BLaER1 (cell line): ENCODE measurements at regions not wholly inside any gene's neighbourhood (a gene's known extent, or its start where the extent isn't known, plus 50 kb on each side); places are given as distances from the start of the nearest gene placed in this dataset.

Experiments used
- H3K27ac ChIP-seq: shearing (Covaris generic); formaldehyde crosslinking; 2 replicates; pipeline ENCODE4 v1.8.1; 2022
- H3K27me3 ChIP-seq: shearing (Covaris generic); formaldehyde crosslinking; 2 replicates; pipeline ENCODE4 v1.8.1; 2022
- H3K36me3 ChIP-seq: shearing (Covaris generic); formaldehyde crosslinking; 2 replicates; pipeline ENCODE4 v1.8.1; 2022
- H3K4me1 ChIP-seq: shearing (Covaris generic); formaldehyde crosslinking; 2 replicates; pipeline ENCODE4 v1.8.1; 2022
- H3K4me2 ChIP-seq: shearing (Covaris generic); formaldehyde crosslinking; 2 replicates; pipeline ENCODE4 v1.8.1; 2022
- H3K4me3 ChIP-seq: shearing (Covaris generic); formaldehyde crosslinking; 2 replicates; pipeline ENCODE4 v1.8.1; 2022
- H3K9ac ChIP-seq: shearing (Covaris generic); formaldehyde crosslinking; 2 replicates; pipeline ENCODE4 v1.8.1; 2022
- H3K9me3 ChIP-seq: shearing (Covaris generic); formaldehyde crosslinking; 2 replicates; pipeline ENCODE4 v1.8.1; 2022
- H4K20me1 ChIP-seq: shearing (Covaris generic); formaldehyde crosslinking; 2 replicates; pipeline ENCODE4 v1.8.1; 2022
- Cebpa-rat ChIP-seq: shearing (Covaris generic); IDR thresholded peaks from 2 replicates; pipeline ENCODE4 v1.8.1; 2022

GRCh38 chr9:96136992-96137670 is 164.8 kb downstream of the HSD17B3 start:
- H3K4me2 ChIP-seq = peak overlapping the region; percentile 69
- no peaks in the 10 kb centered on the region for H4K20me1 ChIP-seq
- H3K4me1 ChIP-seq = peaks cover 63% of the 10 kb centered on the region
- H3K4me3 ChIP-seq = peak overlapping the region; percentile 0; the same call in 1 of the 2 replicates
- H3K27ac ChIP-seq = peak overlapping the region; percentile 50
- peak overlapping the region; percentile 59; the same call in 1 of the 2 replicates for H3K9ac ChIP-seq
- no peak for TF ChIP-seq Cebpa-rat
- peaks cover 19% of the 10 kb centered on the region for H3K9me3 ChIP-seq
- H3K27me3 ChIP-seq = no peaks in the 10 kb centered on the region
- no peaks in the 10 kb centered on the region for H3K36me3 ChIP-seq

GRCh38 chr9:96135753-96136290 is 166.2 kb downstream of the HSD17B3 start:
- no peak for TF ChIP-seq Cebpa-rat
- H3K9me3 ChIP-seq = peaks cover 25% of the 10 kb centered on the region
- H3K4me1 ChIP-seq = peaks cover 56% of the 10 kb centered on the region
- H3K9ac ChIP-seq = no peak overlapping the region
- H4K20me1 ChIP-seq = no peaks in the 10 kb centered on the region
- H3K27me3 ChIP-seq = no peaks in the 10 kb centered on the region
- peak overlapping the region; percentile 69 for H3K4me2 ChIP-seq
- no peak overlapping the region for H3K4me3 ChIP-seq
- H3K27ac ChIP-seq = no peak overlapping the region
- no peaks in the 10 kb centered on the region for H3K36me3 ChIP-seq

- H3K4me2 ChIP-seq = peak overlapping the region; percentile 69
- H3K9me3 ChIP-seq = peaks cover 31% of the 10 kb centered on the region
Observed at GRCh38 chr9:96135076-96135752, 166.8 kb downstream of the HSD17B3 start.

GRCh38 chr9:96133321-96134021 is 168.5 kb downstream of the HSD17B3 start:
- H3K4me2 ChIP-seq = no peak overlapping the region
- peaks cover 31% of the 10 kb centered on the region for H3K9me3 ChIP-seq
- H3K27ac ChIP-seq = no peak overlapping the region
- H3K36me3 ChIP-seq = no peaks in the 10 kb centered on the region
- H3K4me3 ChIP-seq = no peak overlapping the region
- H3K27me3 ChIP-seq = no peaks in the 10 kb centered on the region
- H3K4me1 ChIP-seq = peaks cover 38% of the 10 kb centered on the region
- TF ChIP-seq Cebpa-rat = no peak
- no peak overlapping the region for H3K9ac ChIP-seq
- no peaks in the 10 kb centered on the region for H4K20me1 ChIP-seq

More at GRCh38 chr9:96135076-96135752, 166.8 kb downstream of the HSD17B3 start:
- Histone ChIP-seq H3K36me3 (no peaks in the 10 kb centered on the region), H3K4me3 (no peak overlapping the region), H3K27me3 (no peaks in the 10 kb centered on the region), H3K27ac (no peak overlapping the region), H3K9ac (no peak overlapping the region), H3K4me1 (peaks cover 51% of the 10 kb centered on the region), H4K20me1 (no peaks in the 10 kb centered on the region)
- TF ChIP-seq Cebpa-rat = no peak

GRCh38 chr9:96131825-96132224 is 170.2 kb downstream of the HSD17B3 start:
- Histone ChIP-seq H4K20me1 (no peaks in the 10 kb centered on the region), H3K4me3 (no peak overlapping the region), H3K36me3 (no peaks in the 10 kb centered on the region), H3K27ac (no peak overlapping the region), H3K4me2 (no peak overlapping the region), H3K9ac (no peak overlapping the region), H3K9me3 (peaks cover 26% of the 10 kb centered on the region), H3K27me3 (no peaks in the 10 kb centered on the region), H3K4me1 (peaks cover 22% of the 10 kb centered on the region)
- TF ChIP-seq Cebpa-rat = no peak

GRCh38 chr9:96130970-96131369 is 171.0 kb downstream of the HSD17B3 start:
- no peak for TF ChIP-seq Cebpa-rat
- Histone ChIP-seq H3K36me3 (no peaks in the 10 kb centered on the region), H3K9ac (no peak overlapping the region), H3K4me2 (no peak overlapping the region), H3K4me1 (peaks cover 13% of the 10 kb centered on the region), H3K4me3 (no peak overlapping the region), H3K27me3 (no peaks in the 10 kb centered on the region), H3K9me3 (peaks cover 26% of the 10 kb centered on the region), H3K27ac (no peak overlapping the region), H4K20me1 (no peaks in the 10 kb centered on the region)

- no peak overlapping the region for H3K27ac ChIP-seq
- no peak overlapping the region for H3K4me2 ChIP-seq
- TF ChIP-seq Cebpa-rat = no peak
Observed at GRCh38 chr9:96129747-96130146, 172.2 kb downstream of the HSD17B3 start.

GRCh38 chr9:96128880-96129279 is 173.1 kb downstream of the HSD17B3 start:
- H3K4me1 ChIP-seq = peaks cover 15% of the 10 kb centered on the region
- no peak overlapping the region for H3K4me3 ChIP-seq
- no peaks in the 10 kb centered on the region for H4K20me1 ChIP-seq
- TF ChIP-seq Cebpa-rat = no peak
- no peaks in the 10 kb centered on the region for H3K27me3 ChIP-seq
- H3K36me3 ChIP-seq = no peaks in the 10 kb centered on the region
- peaks cover 26% of the 10 kb centered on the region for H3K9me3 ChIP-seq
- H3K9ac ChIP-seq = no peak overlapping the region
- H3K4me2 ChIP-seq = no peak overlapping the region
- H3K27ac ChIP-seq = no peak overlapping the region

More at GRCh38 chr9:96129747-96130146, 172.2 kb downstream of the HSD17B3 start:
- Histone ChIP-seq H3K27me3 (no peaks in the 10 kb centered on the region), H3K36me3 (no peaks in the 10 kb centered on the region), H3K9ac (no peak overlapping the region), H3K4me3 (no peak overlapping the region), H3K4me1 (peaks cover 7% of the 10 kb centered on the region), H3K9me3 (peaks cover 26% of the 10 kb centered on the region), H4K20me1 (no peaks in the 10 kb centered on the region)

- H3K9ac ChIP-seq = no peak overlapping the region
Observed at GRCh38 chr9:96126321-96126881, 175.6 kb downstream of the HSD17B3 start.

More at GRCh38 chr9:96126321-96126881, 175.6 kb downstream of the HSD17B3 start:
- no peaks in the 10 kb centered on the region for H4K20me1 ChIP-seq
- no peak for TF ChIP-seq Cebpa-rat
- no peak overlapping the region for H3K4me3 ChIP-seq
- no peaks in the 10 kb centered on the region for H3K36me3 ChIP-seq
- H3K27ac ChIP-seq = no peak overlapping the region
- H3K4me2 ChIP-seq = no peak overlapping the region
- peaks cover 25% of the 10 kb centered on the region for H3K4me1 ChIP-seq
- H3K9me3 ChIP-seq = peaks cover 13% of the 10 kb centered on the region
- H3K27me3 ChIP-seq = no peaks in the 10 kb centered on the region
